Stimulated activated CD4-positive, alpha-beta T cell treated with anti-CD3 and anti-CD28 coated beads, TNF-alpha, amount 100 ng/mL, for 4 hours (primary cell): ENCODE measurements at regions not wholly inside any gene's neighbourhood (a gene's known extent, or its start where the extent isn't known, plus 50 kb on each side); places are given as distances from the start of the nearest gene placed in this dataset.

ENCODE experiments used
- DNase-seq, 3 experiments: peaks; one replicate each; pipeline ENCODE4 v3.0.0-alpha.2; 2020; ENCODE audit warnings: low read depth in 3 of 3

DNA sequence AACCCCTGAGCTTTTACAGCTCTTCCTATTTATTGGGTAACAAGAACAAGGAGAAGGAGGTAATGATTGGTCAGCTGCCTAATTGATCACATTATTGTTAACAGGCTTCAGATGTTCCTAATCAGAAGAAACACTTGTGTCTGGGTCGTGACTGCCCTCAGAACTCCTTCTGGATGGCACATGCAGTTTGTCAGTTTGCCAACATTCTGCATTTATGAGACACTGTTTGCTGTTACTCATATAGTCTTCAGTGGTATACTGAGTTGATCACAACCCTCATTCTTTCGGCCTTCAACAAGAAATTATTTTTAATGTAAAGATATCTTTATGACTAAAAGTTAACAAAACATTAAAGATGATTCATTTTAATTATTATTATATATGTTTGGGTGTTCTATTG lies 95.7 kb upstream of the DOCK10 start:
- DNase-seq, result no peak

DNA sequence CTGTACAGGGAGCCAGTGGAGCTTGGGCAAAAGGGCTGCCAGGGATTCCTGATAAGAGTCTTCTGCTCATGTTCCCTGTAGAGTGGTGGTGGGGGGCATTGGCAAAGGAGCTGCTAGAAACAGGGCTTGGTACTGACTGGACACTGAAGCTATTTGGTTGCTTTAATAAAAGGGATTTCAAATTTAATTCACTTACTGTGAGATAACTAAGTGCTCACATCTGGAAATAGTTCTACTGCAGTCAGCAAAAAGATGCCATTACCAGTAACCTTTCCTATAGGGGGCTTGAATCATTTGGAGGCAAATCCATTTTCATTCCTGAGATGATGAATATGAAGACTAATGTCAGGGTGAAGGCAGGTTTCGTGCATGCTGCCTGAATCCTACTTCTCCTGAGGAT lies 94.3 kb upstream of the DOCK10 start:
- DNase-seq, result no peak

DNA sequence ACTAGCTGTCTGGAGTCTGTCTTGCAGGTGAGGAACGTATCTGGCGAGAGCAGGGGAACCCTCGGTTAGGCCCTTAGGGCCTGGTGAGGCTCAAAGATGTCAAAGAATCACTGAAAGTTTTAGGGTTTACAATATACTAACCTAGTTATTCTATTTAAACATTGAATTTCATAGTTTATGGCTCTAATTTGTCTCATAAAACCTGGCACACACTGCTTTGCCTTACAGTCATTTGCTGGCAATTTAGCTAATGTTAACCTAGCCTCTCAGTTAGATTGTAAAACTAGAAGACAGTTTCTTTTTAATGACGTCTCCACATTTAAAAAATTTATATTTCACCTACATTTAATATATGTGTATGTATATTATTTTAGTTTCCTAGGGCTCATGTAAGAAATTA lies 89.6 kb upstream of the DOCK10 start:
- no peak for DNase-seq

DNA sequence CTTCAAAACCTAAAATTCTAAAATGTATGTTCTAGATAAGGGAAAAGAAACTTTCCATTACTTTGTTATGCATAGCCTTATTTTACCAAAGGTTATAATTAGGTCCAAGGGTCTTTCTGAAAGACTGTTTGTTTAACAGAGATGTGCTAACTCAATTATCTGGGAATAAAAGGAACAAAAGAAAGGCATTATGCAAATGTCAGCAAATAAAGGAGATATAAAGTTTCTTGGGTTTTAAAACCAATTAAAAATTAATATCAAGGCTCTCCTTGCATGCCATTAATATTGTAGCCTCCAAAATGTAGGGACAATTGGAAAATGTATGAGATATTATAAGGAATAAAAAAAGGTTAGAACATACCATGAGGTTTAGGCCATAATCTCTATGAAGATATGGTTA lies 87.8 kb upstream of the DOCK10 start:
- no peak for DNase-seq

DNA sequence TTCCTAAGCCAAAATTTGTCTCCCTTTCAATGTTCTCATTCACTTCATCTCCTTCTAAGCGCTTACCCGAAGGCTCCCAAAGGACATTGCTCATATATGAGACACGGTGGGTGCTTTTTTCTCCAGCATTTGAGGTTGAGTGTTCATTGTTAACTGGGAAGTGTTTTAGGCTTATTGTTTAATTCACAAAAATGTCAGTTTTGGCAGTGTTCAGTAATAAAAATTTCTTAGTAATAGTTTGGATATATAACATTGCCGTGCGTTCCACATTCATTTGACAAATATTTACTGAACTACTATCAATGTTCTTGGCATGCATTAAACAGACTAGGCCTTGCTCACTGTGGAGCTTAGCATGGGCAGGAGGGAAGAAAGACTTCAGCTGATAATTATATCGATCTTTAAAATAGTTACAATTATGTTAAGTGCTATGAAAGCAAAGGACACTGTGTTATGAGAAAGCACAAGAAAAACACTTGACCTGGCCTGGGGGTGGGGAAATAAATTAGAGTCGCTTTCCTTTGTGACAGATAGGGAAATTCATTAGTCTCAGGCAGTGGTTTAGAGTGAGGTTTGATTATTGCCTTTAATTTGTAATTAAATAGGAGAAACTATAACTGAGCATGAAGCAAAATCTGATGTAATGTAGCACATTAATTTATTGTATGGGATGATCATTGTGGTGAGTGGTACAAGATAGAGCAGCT lies 82.2 kb upstream of the DOCK10 start:
- DNase-seq, result no peak

DNA sequence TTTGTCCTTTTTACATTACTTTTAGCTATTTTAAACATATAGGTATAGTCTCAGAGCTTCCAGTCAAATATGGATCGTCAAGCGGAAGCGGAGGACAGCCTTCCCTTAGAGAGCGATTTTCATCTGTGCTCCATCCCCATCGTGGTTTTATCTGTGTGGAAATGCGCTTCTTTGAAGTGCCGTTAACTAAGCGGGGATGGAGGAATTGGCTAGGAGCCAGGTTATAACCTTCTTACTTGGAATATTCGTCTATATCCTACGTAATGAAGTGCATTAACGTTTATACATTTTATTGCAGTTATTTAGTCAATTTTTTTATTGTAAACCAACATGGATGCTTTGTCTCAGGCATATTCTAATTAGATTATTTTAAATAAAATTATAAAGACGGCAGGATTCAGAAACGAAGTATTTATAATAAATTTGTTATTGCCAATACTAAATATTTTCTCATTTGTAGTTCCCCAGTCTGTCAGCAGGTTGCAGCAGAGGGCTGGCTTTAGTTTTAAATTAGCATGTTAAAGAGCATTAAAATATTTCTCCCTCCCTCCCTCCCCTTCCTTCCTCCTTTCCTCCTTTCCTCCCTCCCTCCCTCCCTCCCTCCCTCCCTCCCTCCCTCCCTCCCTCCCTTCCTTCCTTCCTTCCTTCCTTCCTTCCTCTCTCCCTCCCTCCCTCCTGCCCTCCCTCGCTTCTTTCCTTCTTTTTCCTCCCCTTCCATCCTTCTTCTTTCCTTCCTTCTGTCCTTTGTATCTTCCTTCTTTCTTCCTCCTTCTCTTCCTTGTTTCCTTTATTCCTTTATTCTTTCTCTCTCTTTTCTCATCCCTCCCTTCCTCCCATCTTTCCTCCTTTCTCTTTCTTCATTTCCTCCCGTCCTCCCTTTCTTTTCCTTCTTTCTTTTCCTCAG lies 80.6 kb upstream of the DOCK10 start:
- DNase-seq, result no peak

DNA sequence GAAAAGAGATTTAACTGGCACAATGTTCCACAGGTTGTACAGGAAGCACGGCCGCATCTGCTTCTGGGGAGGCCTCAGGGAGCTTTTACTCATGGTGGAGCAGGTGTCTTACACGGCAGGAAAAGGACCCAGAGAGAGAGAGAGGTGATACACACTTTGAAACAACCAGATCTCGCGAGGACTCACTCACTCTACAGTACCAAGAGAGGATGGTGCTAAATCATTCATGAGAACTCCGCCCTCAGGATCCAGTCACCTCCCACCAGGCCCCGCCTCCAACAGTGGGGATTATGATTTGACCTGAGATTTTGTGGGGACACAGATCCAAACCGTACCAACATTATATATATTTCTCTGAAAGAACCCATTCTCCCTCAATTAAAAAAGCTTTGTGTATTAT lies 79.7 kb upstream of the DOCK10 start:
- no peak for DNase-seq

DNA sequence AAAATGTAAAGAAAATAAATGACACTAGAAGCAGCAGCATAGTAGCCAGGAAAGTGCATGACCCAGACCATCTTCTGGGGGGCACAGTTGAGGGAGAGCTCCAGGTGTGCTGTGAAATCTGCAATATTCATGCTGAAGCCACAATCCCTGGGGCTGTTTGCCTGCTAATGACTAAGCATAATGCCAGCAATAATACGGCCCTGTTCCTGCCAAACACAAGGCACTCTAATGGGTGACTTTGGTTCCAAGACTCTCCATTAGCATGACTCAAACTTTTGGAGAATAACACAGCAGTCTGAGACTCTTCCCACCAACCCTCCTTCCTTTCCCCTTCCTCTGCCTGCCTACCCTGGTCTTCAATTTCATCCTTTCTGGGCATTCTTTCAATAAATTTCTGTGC lies 77.9 kb upstream of the DOCK10 start:
- DNase-seq, result no peak

DNA sequence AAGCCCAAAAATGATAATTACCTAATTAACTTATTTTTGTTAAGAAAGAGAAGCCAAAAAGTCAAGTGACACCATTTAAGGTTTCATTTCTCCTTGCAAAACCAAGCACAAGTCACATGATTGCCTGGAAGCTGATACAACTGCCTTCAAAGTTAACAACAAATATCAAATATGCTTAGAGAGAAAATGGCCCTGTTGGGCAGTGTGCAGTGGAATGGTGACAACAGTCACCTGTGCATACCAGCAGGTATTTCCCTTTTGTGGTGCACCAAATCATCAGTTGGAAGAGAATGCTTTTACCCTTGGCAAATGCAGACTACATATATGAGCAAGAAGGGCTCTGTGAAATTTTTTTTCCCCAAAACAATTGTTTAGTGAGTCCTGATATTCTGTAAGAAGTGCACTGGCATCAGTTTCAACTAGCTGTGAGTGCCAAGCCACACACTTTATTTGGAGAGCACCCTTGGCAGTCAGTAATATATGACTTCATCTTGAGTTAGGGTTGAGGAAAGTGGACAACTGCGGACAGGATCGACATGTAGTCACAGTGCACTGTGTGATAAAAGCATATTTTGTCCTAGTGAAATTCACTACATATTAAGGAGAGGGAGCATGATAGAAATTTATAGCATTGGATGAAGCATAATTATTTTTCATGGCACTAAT lies 74.9 kb upstream of the DOCK10 start:
- DNase-seq, result no peak

DNA sequence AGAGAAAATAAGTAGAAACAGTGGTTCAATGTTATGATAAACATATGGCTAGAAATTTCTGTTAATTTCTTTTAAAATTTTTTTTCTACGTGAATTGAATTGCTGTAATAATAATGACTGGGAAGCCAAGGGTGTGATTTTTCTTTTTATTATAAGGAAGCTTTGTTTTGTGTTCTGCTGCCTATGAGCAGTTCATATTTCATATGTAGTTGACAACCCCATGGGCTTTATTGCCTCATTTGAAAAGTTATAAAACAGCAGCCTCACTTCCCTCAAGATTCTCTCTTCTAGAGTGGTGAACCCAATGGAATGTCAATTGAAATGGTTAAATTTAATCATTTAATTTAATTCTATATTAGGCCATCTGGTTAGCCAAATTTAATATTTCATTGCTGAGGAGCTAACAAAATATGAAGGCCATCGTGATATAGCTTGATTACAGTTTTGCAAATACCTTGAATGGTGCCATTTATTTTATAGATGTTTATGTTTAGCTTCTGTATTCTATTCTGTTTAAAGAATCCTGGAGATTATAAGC lies 72.6 kb upstream of the DOCK10 start:
- DNase-seq, result no peak

DNA sequence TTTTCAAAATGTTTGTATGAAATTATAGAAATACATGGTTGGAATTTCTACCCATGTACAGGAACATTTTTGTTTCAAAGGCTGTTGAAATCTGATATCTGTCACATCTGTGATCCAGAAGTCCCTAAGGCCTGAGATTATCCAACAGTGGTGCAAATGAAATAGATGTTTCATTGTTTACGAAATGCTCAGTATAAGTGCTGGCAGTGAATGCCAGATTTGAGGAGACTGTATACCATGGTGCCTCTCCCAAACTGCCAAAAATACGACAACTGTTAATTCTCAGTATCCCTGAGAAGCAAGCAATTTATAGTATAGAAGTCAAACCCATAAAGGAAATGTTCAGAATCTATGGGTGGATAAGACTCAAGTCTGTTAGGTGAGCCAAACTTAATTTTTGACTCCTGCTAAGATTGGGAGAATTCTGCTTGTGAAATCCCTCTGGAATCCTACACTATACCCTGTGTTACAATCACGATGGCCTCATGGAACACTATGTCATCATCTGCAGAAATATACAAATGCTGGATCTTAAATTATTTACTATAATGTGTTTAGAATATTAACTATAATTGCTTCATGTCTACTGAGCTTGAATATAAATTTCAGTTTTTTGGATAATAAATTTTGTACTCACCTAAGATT lies 71.2 kb upstream of the DOCK10 start:
- no peak for DNase-seq

DNA sequence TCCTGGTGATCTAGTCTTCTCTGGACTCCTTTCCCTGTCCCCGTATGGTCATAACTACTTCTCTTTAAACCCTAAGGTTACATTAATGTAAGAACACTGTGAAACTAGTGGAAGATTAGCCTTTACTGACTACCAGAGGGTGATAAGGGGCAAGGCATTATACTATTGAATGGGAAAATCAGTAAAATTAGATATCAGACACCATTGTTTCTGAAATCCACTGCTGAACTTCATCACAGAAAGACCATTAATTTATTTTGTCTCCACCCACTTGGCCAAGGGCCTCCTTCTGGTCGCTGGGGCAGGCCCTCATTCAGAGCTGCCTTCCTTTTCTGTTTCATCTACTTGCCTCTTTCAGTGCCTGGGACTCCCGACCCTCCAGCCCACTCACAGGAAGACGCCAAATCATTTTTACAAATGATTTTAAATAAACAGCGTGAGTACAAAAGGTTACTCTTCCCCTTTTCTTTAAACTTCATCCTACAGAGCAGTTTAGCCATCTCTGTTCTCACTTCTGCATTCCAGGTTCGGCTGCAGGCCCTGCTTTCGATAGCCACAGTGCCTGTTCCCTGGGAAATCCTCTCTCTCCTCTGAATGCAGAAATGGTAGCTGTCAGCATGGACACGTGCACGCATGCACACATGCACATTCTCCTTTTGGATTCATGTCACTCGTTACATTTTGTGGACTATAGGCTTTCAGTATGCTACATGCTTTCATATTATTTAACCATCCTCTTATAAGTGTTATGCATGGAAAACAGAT lies 70.3 kb upstream of the DOCK10 start:
- DNase-seq, result no peak

DNA sequence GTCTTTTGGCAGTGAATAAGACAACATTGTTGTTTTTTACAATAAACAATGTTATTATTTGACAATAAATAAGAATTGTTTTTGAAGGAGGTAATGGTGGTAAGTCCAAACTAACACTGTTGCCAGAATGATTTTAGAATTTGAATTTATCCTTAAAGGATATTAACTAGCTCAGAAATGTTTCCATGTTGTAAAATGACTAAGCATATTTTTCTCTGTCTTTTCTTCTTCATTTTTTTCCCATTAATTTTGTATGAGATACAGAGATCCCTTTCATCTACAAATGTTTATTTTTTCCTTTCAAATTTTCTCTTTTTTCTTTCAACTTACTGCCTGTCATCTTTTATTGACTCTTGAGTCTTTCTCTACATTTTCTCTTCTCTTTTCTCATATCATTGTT lies 66.5 kb upstream of the DOCK10 start:
- DNase-seq, result no peak

DNA sequence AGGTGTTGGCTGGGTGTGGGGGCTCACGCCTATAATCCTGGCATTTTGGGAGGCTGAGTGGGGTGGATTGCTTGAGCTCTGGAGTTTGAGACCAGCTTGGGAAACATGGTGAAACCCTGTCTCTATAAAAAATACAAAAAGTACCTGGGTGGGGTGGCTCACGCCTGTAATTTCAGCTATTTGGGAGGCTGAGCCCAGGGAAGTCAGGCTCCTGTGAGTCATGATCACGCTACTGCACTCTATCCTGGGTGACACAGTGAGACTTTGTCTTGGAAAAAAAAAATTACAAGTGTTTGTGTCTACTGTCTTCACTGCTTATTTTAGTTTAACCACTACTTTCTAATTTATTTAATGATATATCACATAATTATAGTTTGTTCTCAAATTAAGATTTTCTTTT lies 62.7 kb upstream of the DOCK10 start:
- no peak for DNase-seq

DNA sequence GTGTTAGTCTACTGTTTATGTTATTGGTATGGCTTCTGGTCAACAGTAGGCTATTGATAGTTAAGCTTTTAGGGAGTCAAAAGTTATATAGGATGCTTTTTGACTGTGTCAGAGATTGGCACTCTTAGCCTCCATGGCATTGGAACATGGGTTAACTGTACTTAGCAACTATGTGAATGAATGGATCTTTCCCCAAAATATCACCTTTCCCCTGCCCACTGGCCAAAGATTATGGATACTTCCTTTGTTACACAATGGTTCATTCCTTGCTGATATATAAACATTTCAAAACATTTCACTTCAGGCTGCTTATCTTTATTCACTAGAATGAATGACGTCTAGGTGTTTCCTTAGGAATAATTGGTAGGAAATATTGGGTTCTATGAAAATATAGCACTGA lies 62.1 kb upstream of the DOCK10 start:
- no peak for DNase-seq

DNA sequence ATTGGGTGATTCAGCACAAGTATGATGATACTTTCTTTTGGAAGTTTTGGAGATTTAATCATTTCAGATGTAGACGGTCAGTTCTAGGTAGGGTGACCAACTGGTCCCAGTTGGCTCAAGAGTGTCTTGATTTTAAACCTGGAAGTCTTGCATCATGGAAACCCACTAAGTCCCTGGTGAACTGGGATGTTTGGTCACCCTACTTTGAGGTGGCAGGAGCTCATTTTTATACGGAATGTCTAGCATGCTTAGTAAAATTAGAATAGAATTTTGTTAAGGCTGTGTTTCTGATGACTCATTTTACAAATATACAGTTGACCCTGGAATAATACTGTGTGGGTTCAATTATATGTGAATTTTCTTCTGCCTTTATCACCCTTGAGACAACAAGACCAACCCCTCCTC lies 61.5 kb upstream of the DOCK10 start:
- no peak for DNase-seq

DNA sequence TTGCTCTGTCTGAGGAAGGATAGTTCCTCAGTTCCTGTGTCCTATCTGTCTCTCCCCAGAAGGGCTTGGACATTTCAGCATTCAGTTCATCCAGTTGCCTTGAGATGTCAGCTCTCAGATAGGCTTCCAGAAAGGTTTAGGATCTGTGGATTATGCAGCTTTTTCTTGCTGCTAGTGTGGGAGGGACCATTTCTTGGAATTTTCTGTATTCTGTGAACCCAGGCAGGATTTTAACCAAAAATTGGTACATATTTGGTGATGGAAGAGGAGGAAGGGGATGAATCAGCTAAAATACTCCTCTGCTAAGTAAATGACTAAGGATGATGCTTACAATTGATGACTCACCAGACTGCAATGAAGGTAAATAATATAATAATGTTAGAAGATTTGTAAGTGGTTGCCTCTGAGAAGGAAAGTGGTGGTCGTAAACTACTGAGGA lies 58.6 kb upstream of the DOCK10 start:
- no peak for DNase-seq

DNA sequence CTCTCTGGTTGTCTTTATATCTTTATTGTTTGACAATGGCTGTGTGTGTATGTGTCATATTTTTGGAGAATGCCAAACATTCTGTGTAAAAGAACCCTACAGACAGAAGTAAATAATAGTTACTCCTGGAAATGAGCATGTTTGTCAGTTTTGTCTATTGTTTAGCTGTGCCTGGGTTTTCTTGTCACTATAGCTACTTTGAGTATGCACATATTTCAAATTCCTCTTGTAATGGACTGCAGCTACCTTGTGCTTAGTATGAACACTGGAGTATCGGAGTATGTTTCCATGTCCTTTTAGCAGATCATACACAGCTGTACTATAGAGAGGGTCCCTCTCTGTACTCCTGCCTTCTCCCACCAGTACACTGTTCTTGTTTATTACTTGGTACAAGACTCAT lies 58.0 kb upstream of the DOCK10 start:
- DNase-seq, result no peak

DNA sequence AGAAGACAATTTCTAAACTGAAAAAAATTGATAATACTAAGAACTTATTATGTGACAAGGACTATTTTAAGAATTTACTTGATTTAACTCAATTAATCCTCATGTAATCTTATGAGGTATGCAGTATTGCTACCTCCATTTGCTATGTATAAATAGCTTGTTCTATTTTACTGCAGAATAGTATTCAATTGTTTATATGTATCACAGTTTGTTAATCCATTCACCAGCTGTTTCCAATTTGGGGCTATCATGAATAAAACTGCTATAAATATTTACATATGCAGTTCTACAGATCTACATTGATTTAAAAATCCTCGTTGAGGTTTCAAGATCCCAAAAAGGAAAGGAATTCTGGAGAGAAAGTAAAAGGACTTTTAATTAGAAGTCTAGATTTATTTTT lies 54.8 kb upstream of the DOCK10 start:
- DNase-seq, result no peak
